Fibroblast of lung (primary cell): ENCODE measurements at regions not wholly inside any gene's neighbourhood (a gene's known extent, or its start where the extent isn't known, plus 50 kb on each side); places are given as distances from the start of the nearest gene placed in this dataset.

Source experiments
- DNase-seq, 2 donors: peaks; one replicate each; pipeline versions ENCODE4 v3.0.0 to v3.0.0-alpha.2; 2010; ENCODE audit warnings: low read depth in 2 of 2
- H2AFZ ChIP-seq: 2 replicates; pipeline ENCODE4 v1.5.1; 2012; ENCODE audit warnings: low read length, control low read depth, inconsistent platforms
- H3K27ac ChIP-seq: 2 replicates; pipeline ENCODE4 v1.5.1; 2011; ENCODE audit warnings: low read length, control low read depth; ENCODE audit not compliant: insufficient read depth
- H3K27me3 ChIP-seq: 2 replicates; pipeline ENCODE4 v1.5.1; 2011; ENCODE audit warnings: mild to moderate bottlenecking, low read length; ENCODE audit not compliant: control insufficient read depth, insufficient read depth
- H3K36me3 ChIP-seq: 2 replicates; pipeline ENCODE4 v1.5.1; 2011; ENCODE audit warnings: low read length; ENCODE audit not compliant: control insufficient read depth, insufficient read depth
- H3K4me1 ChIP-seq: 2 replicates; pipeline ENCODE4 v1.5.1; 2011; ENCODE audit warnings: low read length; ENCODE audit not compliant: control insufficient read depth, insufficient read depth; ENCODE audit errors: extremely low read depth
- H3K4me2 ChIP-seq: 2 replicates; pipeline ENCODE4 v1.5.1; 2011; ENCODE audit warnings: low read length, control low read depth; ENCODE audit not compliant: insufficient read depth; ENCODE audit errors: extremely low read depth
- H3K4me3 ChIP-seq, 4 experiments: fragments of 200-600 bp in 1 of 4; sonication (generic) in 1 of 4; replicated peaks in 1 of 4; 2 replicates each; pipeline ENCODE4 v1.5.1; 2011 to 2016; ENCODE audit warnings: low read length in 4 of 4, low read depth in 3 of 4, mild to moderate bottlenecking in 3 of 4, control low read depth in 2 of 4, inconsistent platforms in 1 of 4, mixed read lengths in 1 of 4; ENCODE audit not compliant: insufficient read depth in 1 of 4; ENCODE audit errors: control extremely low read depth in 1 of 4
- H3K79me2 ChIP-seq: 2 replicates; pipeline ENCODE4 v1.5.1; 2012; ENCODE audit warnings: mild to moderate bottlenecking, low read length, inconsistent platforms; ENCODE audit not compliant: control insufficient read depth, insufficient read depth
- H3K9ac ChIP-seq: 2 replicates; pipeline ENCODE4 v1.5.1; 2011; ENCODE audit warnings: mild to moderate bottlenecking, low read length, control low read depth; ENCODE audit not compliant: insufficient read depth
- H3K9me3 ChIP-seq: 2 replicates; pipeline ENCODE4 v1.5.1; 2012; ENCODE audit warnings: low read depth, low read length; ENCODE audit not compliant: control insufficient read depth, insufficient read depth
- H4K20me1 ChIP-seq: 2 replicates; pipeline ENCODE4 v1.5.1; 2011; ENCODE audit warnings: low read length; ENCODE audit not compliant: control insufficient read depth, insufficient read depth; ENCODE audit errors: extremely low read depth
- CTCF ChIP-seq, 2 donors: IDR thresholded peaks in 1 of 2; conservative IDR thresholded peaks in 1 of 2; 1 replicate in 1 of 2; 2 replicates in 1 of 2; pipeline ENCODE4 v1.5.1; 2011 to 2012; ENCODE audit warnings: low read length in 2 of 2, control low read depth in 1 of 2, inconsistent platforms in 1 of 2, low read depth in 1 of 2, mild to moderate bottlenecking in 1 of 2
- EZH2 ChIP-seq: IDR thresholded peaks from 2 replicates; pipeline ENCODE4 v1.5.1; 2012; ENCODE audit warnings: low read length, control low read depth, mild to moderate bottlenecking; ENCODE audit errors: missing control alignments

DNA sequence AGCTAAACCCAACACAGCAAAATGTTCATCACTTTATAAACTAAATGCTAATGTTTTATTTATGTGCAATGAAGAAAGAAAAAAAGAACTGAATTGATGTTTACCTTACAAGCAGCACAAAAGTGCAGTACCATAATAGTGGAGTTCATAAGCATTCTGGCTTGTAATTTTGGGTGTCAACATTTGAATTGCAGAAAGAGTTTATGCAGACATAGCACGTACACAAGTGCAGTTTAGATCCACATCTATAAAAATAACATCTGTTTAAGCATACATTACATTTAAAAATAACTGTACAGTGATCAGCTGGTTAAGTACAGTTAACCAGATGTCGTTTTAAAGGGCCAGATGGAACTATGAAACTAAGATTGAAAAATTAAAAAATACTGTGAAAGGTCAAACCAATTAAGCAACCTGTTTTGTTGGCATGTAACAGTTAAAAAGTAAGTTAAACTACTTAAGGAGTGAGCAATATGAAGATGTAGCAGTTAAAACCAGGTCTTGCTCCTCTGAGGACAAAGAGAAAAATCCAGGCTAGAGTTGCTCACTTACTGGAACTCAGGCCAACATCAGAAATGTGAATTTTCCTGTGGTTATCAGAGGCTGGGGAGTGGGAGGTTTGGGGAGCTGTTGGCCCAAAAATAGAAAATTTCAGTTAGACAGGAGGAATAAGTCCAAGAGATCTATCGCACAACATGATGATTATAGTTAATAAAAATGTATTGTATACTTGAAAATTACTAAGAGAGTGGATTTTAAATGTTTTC, 204.9 kb upstream of the MDFIC2 start:
- DNase-seq = no peak
- TF ChIP-seq CTCF (conservative IDR thresholded peaks at IDR 0.05 in 1 of 2, IDR thresholded peaks at IDR 0.05 in 1 of 2; ENCODE audit: low read depth in 1 of 2, low read length in 2 of 2) (no peak), EZH2 (no peak)
- Histone ChIP-seq H3K9ac (no peak overlapping the region), H4K20me1 (no peaks in the 10 kb centered on the region), H3K36me3 (no peaks in the 10 kb centered on the region), H3K4me3 (no peak overlapping the region), H3K27me3 (no peaks in the 10 kb centered on the region), H3K4me2 (no peak overlapping the region), H3K4me1 (no peaks in the 10 kb centered on the region), H3K27ac (no peak overlapping the region), H3K79me2 (no peaks in the 10 kb centered on the region), H2AFZ (no peak overlapping the region), H3K9me3 (no peaks in the 10 kb centered on the region)

- Histone ChIP-seq H3K27ac (no peak overlapping the region), H3K4me2 (no peak overlapping the region), H3K4me1 (no peaks in the 10 kb centered on the region), H3K36me3 (no peaks in the 10 kb centered on the region), H3K9me3 (no peaks in the 10 kb centered on the region), H2AFZ (no peak overlapping the region), H3K79me2 (no peaks in the 10 kb centered on the region), H4K20me1 (no peaks in the 10 kb centered on the region), H3K4me3 (no peak overlapping the region), H3K9ac (no peak overlapping the region), H3K27me3 (no peaks in the 10 kb centered on the region)
- DNase-seq = no peak
- TF ChIP-seq CTCF (conservative IDR thresholded peaks at IDR 0.05 in 1 of 2, IDR thresholded peaks at IDR 0.05 in 1 of 2; ENCODE audit: low read depth in 1 of 2, low read length in 2 of 2) (no peak), EZH2 (no peak)
Observed at GRCh38 chr3:70516076-70516475, 203.6 kb upstream of the MDFIC2 start.

DNA sequence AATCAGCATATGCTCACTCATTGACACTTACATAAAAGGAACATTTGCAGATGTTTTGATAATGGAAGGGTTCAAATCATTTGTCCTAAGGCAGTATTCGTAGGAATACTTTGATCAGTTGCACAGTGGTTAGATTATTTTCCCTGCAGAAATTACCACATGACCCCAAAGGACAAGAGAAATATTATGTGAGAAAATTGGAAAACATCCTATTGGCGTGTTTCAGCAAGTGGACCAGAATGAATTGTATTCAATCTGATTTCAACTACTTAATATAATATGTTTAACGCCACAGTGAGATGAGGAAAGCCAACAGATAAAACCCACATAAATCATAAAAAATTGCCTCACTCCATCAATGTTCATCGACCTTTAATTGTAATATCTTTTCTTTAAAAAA, 195.0 kb upstream of the MDFIC2 start:
- Histone ChIP-seq H3K27ac (no peak overlapping the region), H3K36me3 (no peaks in the 10 kb centered on the region), H2AFZ (no peak overlapping the region), H4K20me1 (no peaks in the 10 kb centered on the region), H3K4me3 (no peak overlapping the region), H3K4me1 (no peaks in the 10 kb centered on the region), H3K9me3 (no peaks in the 10 kb centered on the region), H3K4me2 (no peak overlapping the region), H3K27me3 (no peaks in the 10 kb centered on the region), H3K9ac (no peak overlapping the region), H3K79me2 (no peaks in the 10 kb centered on the region)
- DNase-seq = no peak
- TF ChIP-seq CTCF (conservative IDR thresholded peaks at IDR 0.05 in 1 of 2, IDR thresholded peaks at IDR 0.05 in 1 of 2; ENCODE audit: low read depth in 1 of 2, low read length in 2 of 2) (no peak), EZH2 (no peak)
